GM13977 (cell line): ENCODE measurements at regions not wholly inside any gene's neighbourhood (a gene's known extent, or its start where the extent isn't known, plus 50 kb on each side); places are given as distances from the start of the nearest gene placed in this dataset.

ENCODE experiments used
- DNase-seq: peaks from one replicate; pipeline ENCODE4 v3.0.0; 2012; ENCODE audit warnings: low spot score
- CTCF ChIP-seq: IDR thresholded peaks from 2 replicates; pipeline ENCODE4 v1.5.1; 2012; ENCODE audit warnings: mild to moderate bottlenecking, control low read depth; ENCODE audit not compliant: insufficient read depth; ENCODE audit errors: extremely low read depth, missing control alignments
- in situ Hi-C: fragments of 300-500 bp; cut with MboI; formaldehyde crosslinking; loops from one replicate; pipeline ENCODE4 v1.12.0; 2022; ENCODE audit warnings: low sequenced_read_pairs, low pct_unique_long_range_greater_than_20kb, mixed read lengths, inconsistent platforms; ENCODE audit not compliant: unreplicated experiment

- no peak for TF ChIP-seq CTCF
- in situ Hi-C loops, result no loop called here
- no peak for DNase-seq
Measured at GRCh38 chr1:204736836-204737235, 51.3 kb upstream of the LRRN2 start.

GRCh38 chr1:204738506-204738905 lies 53.0 kb upstream of the LRRN2 start:
- in situ Hi-C loops, result no loop called here
- no peak for DNase-seq
- TF ChIP-seq CTCF, result no peak

GRCh38 chr1:204740354-204740753 lies 54.8 kb upstream of the LRRN2 start:
- DNase-seq, result no peak
- TF ChIP-seq CTCF, result no peak
- in situ Hi-C loops, result no loop called here

- DNase-seq, result no peak
- TF ChIP-seq CTCF, result no peak
- in situ Hi-C loops, result no loop called here
Measured at GRCh38 chr1:204741440-204741839, 55.9 kb upstream of the LRRN2 start.

- TF ChIP-seq CTCF, result no peak
- in situ Hi-C loops, result no loop called here
- no peak for DNase-seq
Measured at GRCh38 chr1:204742676-204743251, 57.2 kb upstream of the LRRN2 start.

GRCh38 chr1:204744107-204744779 lies 58.7 kb upstream of the LRRN2 start:
- no peak for DNase-seq
- TF ChIP-seq CTCF, result no peak
- in situ Hi-C loops, result no loop called here
